PC-3 (cell line): ENCODE measurements at regions not wholly inside any gene's neighbourhood (a gene's known extent, or its start where the extent isn't known, plus 50 kb on each side); places are given as distances from the start of the nearest gene placed in this dataset.

ENCODE experiments used
- ATAC-seq: fragments of 200-7000 bp; cut with Tn5 transposase; 2 replicates; pipeline ENCODE4 v1.9.1; 2020; ENCODE audit warnings: mild to moderate bottlenecking, moderate library complexity
- BruUV-seq: library from RNA; stranded (reverse); fragments of 400-500 nt; replicated peaks from 2 replicates; lab custom pipeline; 2021; lab: Mats Ljungman, UMichigan
- CTCF ChIA-PET: fragments of 300-600 bp; sonication (Branson Sonifier 250); formaldehyde crosslinking; loops from one replicate; lab custom pipeline; 2022; ENCODE audit warnings: antibody characterized with exemption; lab: Charles Lee
- POLR2A ChIA-PET: fragments of 300-600 bp; sonication (Branson Sonifier 250); formaldehyde crosslinking; loops from one replicate; lab custom pipeline; 2022; ENCODE audit warnings: antibody characterized with exemption; ENCODE audit not compliant: unreplicated experiment; lab: Charles Lee
- DNase-seq: peaks from one replicate; pipeline ENCODE4 v3.0.0-alpha.2; 2015
- H2AFZ ChIP-seq: fragments of 300-600 bp; sonication (generic); 2 replicates; pipeline ENCODE4 v1.6.0; 2016; ENCODE audit warnings: antibody characterized with exemption, low read length
- H3F3A ChIP-seq: fragments of 300-600 bp; sonication (generic); one replicate; pipeline ENCODE4 v1.6.0; 2017; ENCODE audit warnings: antibody characterized with exemption, low read length, control low read depth, mild to moderate bottlenecking; ENCODE audit not compliant: unreplicated experiment
- H3K27ac ChIP-seq: fragments of 300-600 bp; sonication (generic); 2 replicates; pipeline ENCODE4 v1.5.1; 2016; ENCODE audit warnings: mild to moderate bottlenecking, low read length
- H3K27me3 ChIP-seq: fragments of 300-600 bp; sonication (generic); 2 replicates; pipeline ENCODE4 v1.6.1; 2016; ENCODE audit warnings: low read length, mixed read lengths
- H3K36me3 ChIP-seq: fragments of 300-600 bp; sonication (generic); 2 replicates; pipeline ENCODE4 v1.6.1; 2016; ENCODE audit warnings: low read depth, mixed run types, low read length, mixed read lengths
- H3K4me1 ChIP-seq: fragments of 300-600 bp; sonication (generic); 2 replicates; pipeline ENCODE4 v1.5.1; 2016; ENCODE audit warnings: low read length; ENCODE audit not compliant: insufficient read depth
- H3K4me2 ChIP-seq: fragments of 300-600 bp; sonication (generic); 2 replicates; pipeline ENCODE4 v1.6.0; 2016; ENCODE audit warnings: low read length
- H3K4me3 ChIP-seq: fragments of 300-600 bp; sonication (generic); 2 replicates; pipeline ENCODE4 v1.5.1; 2016; ENCODE audit warnings: mild to moderate bottlenecking, low read length, mixed read lengths
- H3K79me2 ChIP-seq: fragments of 300-600 bp; sonication (generic); 2 replicates; pipeline ENCODE4 v1.6.1; 2017; ENCODE audit warnings: low read length, mixed read lengths
- H3K9ac ChIP-seq: fragments of 300-600 bp; sonication (generic); 2 replicates; pipeline ENCODE4 v1.6.0; 2016; ENCODE audit warnings: mild to moderate bottlenecking, low read length
- H3K9me2 ChIP-seq: fragments of 300-600 bp; sonication (generic); replicated peaks from 2 replicates; pipeline ENCODE4 v1.6.1; 2016; ENCODE audit warnings: mixed run types, low read length, mixed read lengths
- H3K9me3 ChIP-seq: fragments of 300-600 bp; sonication (generic); 2 replicates; pipeline ENCODE4 v1.6.1; 2016; ENCODE audit warnings: low read length, mixed read lengths
- H4K20me1 ChIP-seq: fragments of 300-600 bp; sonication (generic); 2 replicates; pipeline ENCODE4 v1.6.1; 2016; ENCODE audit warnings: low read length, mixed read lengths
- CTCF ChIP-seq: fragments of 300-600 bp; sonication (generic); conservative IDR thresholded peaks from 2 replicates; pipeline ENCODE4 v1.5.1; 2017; ENCODE audit warnings: antibody characterized with exemption, low read depth, mild to moderate bottlenecking, low read length
- EZH2 ChIP-seq: fragments of 300-600 bp; sonication (generic); IDR thresholded peaks from one replicate; pipeline ENCODE4 v1.6.1; 2017; ENCODE audit warnings: antibody characterized with exemption, mild to moderate bottlenecking, low read length; ENCODE audit not compliant: unreplicated experiment
- EZH2phosphoT487 ChIP-seq: fragments of 300-600 bp; sonication (generic); IDR thresholded peaks from 2 replicates; pipeline ENCODE4 v1.6.1; 2018; ENCODE audit warnings: mild to moderate bottlenecking, antibody characterized with exemption, low read length, borderline replicate concordance
- intact Hi-C: fragments of 100-400 bp; cut with micrococcal nuclease; formaldehyde crosslinking; loops from 2 replicates; pipeline ENCODE4 v1.9.0; 2023

DNA sequence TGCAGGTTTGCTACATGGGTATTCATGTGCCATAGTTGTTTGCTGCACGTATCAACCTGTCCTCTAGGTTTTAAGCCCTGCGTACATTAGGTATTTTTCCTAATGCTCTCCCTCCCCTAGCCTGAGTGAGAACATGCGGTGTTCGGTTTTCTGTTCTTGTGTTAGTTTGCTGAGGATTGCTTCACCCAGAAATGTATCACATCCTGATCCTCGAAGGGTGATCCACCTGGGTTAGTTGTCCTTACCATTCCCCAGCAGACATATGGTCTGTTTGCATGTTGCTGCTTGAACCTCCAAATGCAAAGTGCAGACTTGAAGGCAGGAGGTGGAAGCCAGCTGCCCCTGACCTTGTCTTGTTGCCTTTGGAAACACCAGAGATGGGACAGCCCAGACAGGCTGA lies 161.5 kb upstream of the WDR1 start:
- no peaks in the 10 kb centered on the region for H3K4me1 ChIP-seq
- no peaks in the 10 kb centered on the region for H3K9me3 ChIP-seq
- POLR2A ChIA-PET = no interaction called here
- H3K9me2 ChIP-seq = no peaks in the 10 kb centered on the region
- no peaks in the 10 kb centered on the region; the same call in 1 of the 2 replicates for H3K27me3 ChIP-seq
- H3K4me2 ChIP-seq = no peak overlapping the region
- no peak for ATAC-seq
- DNase-seq = no peak
- CTCF ChIA-PET = no interaction called here
- H3F3A ChIP-seq = no peaks in the 10 kb centered on the region
- intact Hi-C loops = no loop called here
- no TSS peak for BruUV-seq
- H3K4me3 ChIP-seq = no peak overlapping the region
- no peaks in the 10 kb centered on the region for H3K79me2 ChIP-seq
- H2AFZ ChIP-seq = no peak overlapping the region
- H4K20me1 ChIP-seq = no peaks in the 10 kb centered on the region
- H3K27ac ChIP-seq = no peak overlapping the region
- no peak overlapping the region for H3K9ac ChIP-seq
- TF ChIP-seq EZH2phosphoT487 = no peak
- TF ChIP-seq CTCF = no peak
- no peak for TF ChIP-seq EZH2
- H3K36me3 ChIP-seq = no peaks in the 10 kb centered on the region

- no peak for TF ChIP-seq EZH2
- ChIA-PET CTCF (no interaction called here), POLR2A (no interaction called here)
- H3K36me3 ChIP-seq = no peaks in the 10 kb centered on the region
- H3K79me2 ChIP-seq = no peaks in the 10 kb centered on the region
- H3K9me2 ChIP-seq = no peaks in the 10 kb centered on the region
- DNase-seq (no peak), ATAC-seq (no peak)
- no peaks in the 10 kb centered on the region for H3K4me1 ChIP-seq
- H3K4me3 ChIP-seq = no peak overlapping the region
- H3K4me2 ChIP-seq = no peak overlapping the region
- no peaks in the 10 kb centered on the region; the same call in 1 of the 2 replicates for H3K27me3 ChIP-seq
- H2AFZ ChIP-seq = no peak overlapping the region
- H4K20me1 ChIP-seq = no peaks in the 10 kb centered on the region
- H3K9ac ChIP-seq = no peak overlapping the region
- BruUV-seq = no TSS peak
- H3K27ac ChIP-seq = no peak overlapping the region
- H3K9me3 ChIP-seq = no peaks in the 10 kb centered on the region
- intact Hi-C loops = no loop called here
- no peaks in the 10 kb centered on the region for H3F3A ChIP-seq
Measured at GRCh38 chr4:10276152-10276551, 159.6 kb upstream of the WDR1 start.

GRCh38 chr4:10275696-10276095 lies 159.1 kb upstream of the WDR1 start:
- POLR2A ChIA-PET = no interaction called here
- ATAC-seq = no peak
- intact Hi-C loops = no loop called here

GRCh38 chr4:10273030-10273429 lies 156.4 kb upstream of the WDR1 start:
- no TSS peak for BruUV-seq
- no peak overlapping the region for H2AFZ ChIP-seq
- H3K27ac ChIP-seq = no peak overlapping the region
- no peaks in the 10 kb centered on the region; the same call in 1 of the 2 replicates for H3K27me3 ChIP-seq
- DNase-seq = no peak
- no peaks in the 10 kb centered on the region for H3F3A ChIP-seq
- no peak for ATAC-seq
- no peaks in the 10 kb centered on the region for H3K9me3 ChIP-seq
- intact Hi-C loops = no loop called here
- ChIA-PET POLR2A (no interaction called here), CTCF (no interaction called here)
- H3K9ac ChIP-seq = no peak overlapping the region
- no peaks in the 10 kb centered on the region for H3K79me2 ChIP-seq
- no peak overlapping the region for H3K4me3 ChIP-seq
- TF ChIP-seq EZH2 (no peak), CTCF (no peak), EZH2phosphoT487 (no peak)
- no peaks in the 10 kb centered on the region for H3K9me2 ChIP-seq
- no peak overlapping the region for H3K4me2 ChIP-seq
- H4K20me1 ChIP-seq = no peaks in the 10 kb centered on the region
- no peaks in the 10 kb centered on the region for H3K36me3 ChIP-seq
- no peaks in the 10 kb centered on the region for H3K4me1 ChIP-seq

More at GRCh38 chr4:10275696-10276095, 159.1 kb upstream of the WDR1 start:
- no peaks in the 10 kb centered on the region for H3K9me3 ChIP-seq
- no peak overlapping the region for H3K4me3 ChIP-seq
- no peaks in the 10 kb centered on the region; the same call in 1 of the 2 replicates for H3K27me3 ChIP-seq
- no peaks in the 10 kb centered on the region for H3K36me3 ChIP-seq
- H3K79me2 ChIP-seq = no peaks in the 10 kb centered on the region
- no peak overlapping the region for H3K27ac ChIP-seq
- no peaks in the 10 kb centered on the region for H3K9me2 ChIP-seq
- TF ChIP-seq EZH2phosphoT487 (no peak), EZH2 (no peak)
- DNase-seq = no peak
- CTCF ChIA-PET = no interaction called here
- H3K4me1 ChIP-seq = no peaks in the 10 kb centered on the region
- no peaks in the 10 kb centered on the region for H3F3A ChIP-seq
- BruUV-seq = no TSS peak
- no peak overlapping the region for H3K4me2 ChIP-seq
- H3K9ac ChIP-seq = no peak overlapping the region
- H2AFZ ChIP-seq = no peak overlapping the region
- no peaks in the 10 kb centered on the region for H4K20me1 ChIP-seq
